H9 (cell line): ENCODE measurements at regions not wholly inside any gene's neighbourhood (a gene's known extent, or its start where the extent isn't known, plus 50 kb on each side); places are given as distances from the start of the nearest gene placed in this dataset.

Experiments used
- DNase-seq: peaks from one replicate; pipeline ENCODE4 v3.0.0-alpha.2; 2017
- H2AFZ ChIP-seq: one replicate; pipeline ENCODE4 v1.6.1; 2013; ENCODE audit warnings: mild to moderate bottlenecking, low read length, control low read depth, moderate library complexity
- H2AK5ac ChIP-seq: 2 replicates; pipeline ENCODE4 v1.6.1; 2013; ENCODE audit warnings: low read length, control low read depth, mixed read lengths; ENCODE audit not compliant: insufficient read length
- H2BK120ac ChIP-seq: one replicate; pipeline ENCODE4 v1.6.1; 2013; ENCODE audit warnings: low read depth, mild to moderate bottlenecking, low read length, control low read depth, inconsistent platforms; ENCODE audit not compliant: poor library complexity, severe bottlenecking
- H2BK12ac ChIP-seq: 2 replicates; pipeline ENCODE4 v1.6.1; 2013; ENCODE audit warnings: low read length, control low read depth, mixed read lengths, low read depth; ENCODE audit not compliant: insufficient read length
- H2BK15ac ChIP-seq: 2 replicates; pipeline ENCODE4 v1.6.1; 2013; ENCODE audit warnings: low read depth, low read length, control low read depth
- H2BK20ac ChIP-seq: one replicate; pipeline ENCODE4 v1.6.1; 2013; ENCODE audit warnings: low read depth, mild to moderate bottlenecking, low read length, control low read depth, inconsistent platforms; ENCODE audit not compliant: poor library complexity, severe bottlenecking
- H2BK5ac ChIP-seq: 2 replicates; pipeline ENCODE4 v1.6.1; 2013; ENCODE audit warnings: low read length, control low read depth, mixed read lengths; ENCODE audit not compliant: insufficient read length
- H3K14ac ChIP-seq: 2 replicates; pipeline ENCODE4 v1.6.1; 2013; ENCODE audit warnings: low read length, control low read depth; ENCODE audit not compliant: insufficient read depth
- H3K18ac ChIP-seq: 2 replicates; pipeline ENCODE4 v1.6.1; 2013; ENCODE audit warnings: low read depth, mild to moderate bottlenecking, mixed read lengths, low read length, control low read depth; ENCODE audit not compliant: insufficient read length
- H3K23ac ChIP-seq: 2 replicates; pipeline ENCODE4 v1.6.1; 2013; ENCODE audit warnings: low read length, control low read depth, mixed read lengths, low read depth; ENCODE audit not compliant: insufficient read length
- H3K23me2 ChIP-seq: 2 replicates; pipeline ENCODE4 v1.6.1; 2013; ENCODE audit warnings: low read depth, mild to moderate bottlenecking, mixed read lengths, low read length, control low read depth; ENCODE audit not compliant: insufficient read length, poor library complexity, severe bottlenecking
- H3K27ac ChIP-seq: 2 replicates; pipeline ENCODE4 v1.5.1; 2013; ENCODE audit warnings: low read length, control low read depth, mixed read lengths, low read depth; ENCODE audit not compliant: insufficient read length
- H3K27me3 ChIP-seq: 2 replicates; pipeline ENCODE4 v1.6.1; 2013; ENCODE audit warnings: low read length, control low read depth, inconsistent platforms; ENCODE audit not compliant: insufficient read depth
- H3K4ac ChIP-seq: 2 replicates; pipeline ENCODE4 v1.6.1; 2013; ENCODE audit warnings: low read depth, mild to moderate bottlenecking, control low read depth, inconsistent platforms, low read length, moderate library complexity
- H3K4me1 ChIP-seq: 2 replicates; pipeline ENCODE4 v1.6.1; 2013; ENCODE audit warnings: low read length, control low read depth, inconsistent platforms; ENCODE audit not compliant: insufficient read depth
- H3K4me2 ChIP-seq: 2 replicates; pipeline ENCODE4 v1.6.1; 2013; ENCODE audit warnings: low read length, control low read depth, mixed read lengths; ENCODE audit not compliant: insufficient read length, insufficient read depth
- H3K56ac ChIP-seq: 2 replicates; pipeline ENCODE4 v1.6.1; 2013; ENCODE audit warnings: low read depth, mild to moderate bottlenecking, mixed read lengths, low read length, control low read depth; ENCODE audit not compliant: insufficient read length
- H3K79me1 ChIP-seq: 2 replicates; pipeline ENCODE4 v1.6.1; 2013; ENCODE audit warnings: low read depth, mild to moderate bottlenecking, moderate library complexity, low read length, control low read depth, inconsistent platforms; ENCODE audit not compliant: insufficient read depth, poor library complexity, severe bottlenecking
- H3K79me2 ChIP-seq: 2 replicates; pipeline ENCODE4 v1.6.1; 2013; ENCODE audit warnings: low read length, control low read depth, inconsistent platforms; ENCODE audit not compliant: insufficient read depth
- H3K9ac ChIP-seq: 2 replicates; pipeline ENCODE4 v1.6.1; 2013; ENCODE audit warnings: low read length, control low read depth, mixed read lengths; ENCODE audit not compliant: insufficient read length; ENCODE audit errors: extremely low read depth
- H3K9me3 ChIP-seq: one replicate; pipeline ENCODE4 v1.6.1; 2013; ENCODE audit warnings: low read depth, low read length, inconsistent platforms; ENCODE audit not compliant: control insufficient read depth
- H3T11ph ChIP-seq: one replicate; pipeline ENCODE4 v1.6.1; 2013; ENCODE audit warnings: mild to moderate bottlenecking, low read length, control low read depth, inconsistent platforms
- H4K20me1 ChIP-seq: one replicate; pipeline ENCODE4 v1.6.1; 2013; ENCODE audit not compliant: control insufficient read depth, insufficient read length, insufficient read depth
- H4K5ac ChIP-seq: 2 replicates; pipeline ENCODE4 v1.6.1; 2013; ENCODE audit warnings: low read depth, mild to moderate bottlenecking, mixed read lengths, low read length, control low read depth; ENCODE audit not compliant: insufficient read length
- H4K8ac ChIP-seq: replicated peaks from 2 replicates; pipeline ENCODE4 v1.6.1; 2013; ENCODE audit warnings: low read length, control low read depth, mixed read lengths, low read depth; ENCODE audit not compliant: insufficient read length
- H4K91ac ChIP-seq: 2 replicates; pipeline ENCODE4 v1.6.1; 2013; ENCODE audit warnings: low read depth, mild to moderate bottlenecking, moderate library complexity, mixed read lengths, low read length, control low read depth; ENCODE audit not compliant: insufficient read length
- H3K27ac Mint-ChIP-seq, 3 experiments: 2 replicates in 2 of 3; 3 replicates in 1 of 3; pipeline ENCODE4 v1.8.0; 2020 to 2021; ENCODE audit warnings: mixed read lengths in 3 of 3, mild to moderate bottlenecking in 1 of 3, moderate library complexity in 1 of 3
- H3K27me3 Mint-ChIP-seq: 2 replicates; pipeline ENCODE4 v1.8.0; 2021; ENCODE audit warnings: low read depth, mild to moderate bottlenecking, moderate library complexity, mixed read lengths
- H3K36me3 Mint-ChIP-seq, 3 experiments: 2 replicates in 2 of 3; 3 replicates in 1 of 3; pipeline ENCODE4 v1.8.0; 2020 to 2021; ENCODE audit warnings: low read depth in 3 of 3, mixed read lengths in 3 of 3; ENCODE audit not compliant: insufficient read depth in 1 of 3
- H3K4me1 Mint-ChIP-seq, 2 experiments: 2 replicates each; pipeline ENCODE4 v1.8.0; 2020; ENCODE audit warnings: mixed read lengths in 2 of 2
- H3K4me3 Mint-ChIP-seq, 2 experiments: 2 replicates in 1 of 2; 3 replicates in 1 of 2; pipeline ENCODE4 v1.8.0; 2020 to 2021; ENCODE audit warnings: mild to moderate bottlenecking in 2 of 2, mixed read lengths in 2 of 2, moderate library complexity in 1 of 2
- H3K9me3 Mint-ChIP-seq, 2 experiments: 2 replicates in 1 of 2; 3 replicates in 1 of 2; pipeline ENCODE4 v1.8.0; 2020; ENCODE audit warnings: mild to moderate bottlenecking in 2 of 2, mixed read lengths in 2 of 2, moderate library complexity in 1 of 2
- WGBS: extraction: QIAGEN DNeasy Blood & Tissue Kit; methylation state at CpG from one replicate; pipeline ENCODE4 v1.1.7; 2013; ENCODE audit warnings: missing lambda C conversion rate, low lambda C conversion rate, mixed read lengths; ENCODE audit not compliant: insufficient read length; ENCODE audit errors: extremely low coverage; 5-methylcytosine and 5-hydroxymethylcytosine counted together
- TF ChIP-seq, protein P1 (sequence below): fragments of 200-600 bp; sonication (generic); conservative IDR thresholded peaks from 3 replicates; pipeline ENCODE4 v1.8.0; 2021; ENCODE audit warnings: antibody characterized with exemption, mild to moderate bottlenecking

DNA sequence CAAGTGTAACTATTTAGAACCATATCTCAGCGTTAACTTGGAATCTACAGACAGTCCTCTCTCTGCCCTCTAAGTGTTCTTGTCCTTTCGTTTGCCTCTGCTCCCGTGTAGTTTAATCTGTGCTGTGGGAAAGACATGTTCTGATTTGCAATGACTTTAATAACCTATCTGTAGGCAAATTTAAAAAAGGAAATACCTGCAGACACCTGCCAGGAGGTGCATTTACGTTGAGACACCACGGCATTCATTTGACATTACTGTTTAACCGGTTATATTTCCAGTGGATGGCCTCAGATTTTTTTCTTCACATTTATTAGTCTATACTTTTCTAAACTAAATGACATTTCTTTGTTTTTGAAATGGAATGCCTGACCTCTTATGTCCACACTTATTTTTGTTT is 997.9 kb upstream of the PCDH7 start:
- Histone ChIP-seq H4K91ac (no peak overlapping the region), H3T11ph (no peak overlapping the region), H3K79me2 (no peaks in the 10 kb centered on the region; the same call in 1 of the 2 replicates), H4K8ac (no peak overlapping the region), H3K27ac (no peak overlapping the region), H3K23ac (no peak overlapping the region), H4K20me1 (no peaks in the 10 kb centered on the region), H3K4ac (no peak overlapping the region), H2AK5ac (no peak overlapping the region), H3K4me2 (no peak overlapping the region), H3K14ac (no peak overlapping the region), H3K56ac (no peak overlapping the region), H2BK5ac (no peak overlapping the region), H4K5ac (no peak overlapping the region), H2BK15ac (no peak overlapping the region), H2BK120ac (no peak overlapping the region), H2BK12ac (no peak overlapping the region), H3K18ac (no peak overlapping the region), H3K9me3 (no peaks in the 10 kb centered on the region), H2BK20ac (no peak overlapping the region), H3K79me1 (no peaks in the 10 kb centered on the region), H3K9ac (no peak overlapping the region), H3K27me3 (no peaks in the 10 kb centered on the region), H2AFZ (no peak overlapping the region), H3K4me1 (no peaks in the 10 kb centered on the region), H3K23me2 (no peaks in the 10 kb centered on the region)
- no peaks in the 10 kb centered on the region for H3K36me3 Mint-ChIP-seq
- no peaks in the 10 kb centered on the region for H3K27me3 Mint-ChIP-seq
- no peaks in the 10 kb centered on the region for H3K9me3 Mint-ChIP-seq
- no peaks in the 10 kb centered on the region for H3K4me1 Mint-ChIP-seq
- TF ChIP-seq, protein P1, sequence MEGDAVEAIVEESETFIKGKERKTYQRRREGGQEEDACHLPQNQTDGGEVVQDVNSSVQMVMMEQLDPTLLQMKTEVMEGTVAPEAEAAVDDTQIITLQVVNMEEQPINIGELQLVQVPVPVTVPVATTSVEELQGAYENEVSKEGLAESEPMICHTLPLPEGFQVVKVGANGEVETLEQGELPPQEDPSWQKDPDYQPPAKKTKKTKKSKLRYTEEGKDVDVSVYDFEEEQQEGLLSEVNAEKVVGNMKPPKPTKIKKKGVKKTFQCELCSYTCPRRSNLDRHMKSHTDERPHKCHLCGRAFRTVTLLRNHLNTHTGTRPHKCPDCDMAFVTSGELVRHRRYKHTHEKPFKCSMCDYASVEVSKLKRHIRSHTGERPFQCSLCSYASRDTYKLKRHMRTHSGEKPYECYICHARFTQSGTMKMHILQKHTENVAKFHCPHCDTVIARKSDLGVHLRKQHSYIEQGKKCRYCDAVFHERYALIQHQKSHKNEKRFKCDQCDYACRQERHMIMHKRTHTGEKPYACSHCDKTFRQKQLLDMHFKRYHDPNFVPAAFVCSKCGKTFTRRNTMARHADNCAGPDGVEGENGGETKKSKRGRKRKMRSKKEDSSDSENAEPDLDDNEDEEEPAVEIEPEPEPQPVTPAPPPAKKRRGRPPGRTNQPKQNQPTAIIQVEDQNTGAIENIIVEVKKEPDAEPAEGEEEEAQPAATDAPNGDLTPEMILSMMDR: no peak
- DNase-seq: no peak
- WGBS: no CpG with 5 or more reads among the region's 6 CpGs
- no peak overlapping the region for H3K4me3 Mint-ChIP-seq
- no peak overlapping the region for H3K27ac Mint-ChIP-seq
